BJ (cell line): ENCODE measurements at regions not wholly inside any gene's neighbourhood (a gene's known extent, or its start where the extent isn't known, plus 50 kb on each side); places are given as distances from the start of the nearest gene placed in this dataset.
A peak's percentile ranks its signal among the peaks of the same experiment; 100 is the strongest.

Experiments used
- CTCF ChIA-PET: fragments of 350-600 bp; formaldehyde crosslinking; extraction: SDS; loops from one replicate; lab custom pipeline; 2021; ENCODE audit warnings: antibody characterized with exemption, inconsistent platforms; lab: Yijun Ruan, JAX
- POLR2A ChIA-PET: fragments of 300-600 bp; sonication (Branson Sonifier 250); formaldehyde crosslinking; extraction: SDS; loops from one replicate; lab custom pipeline; 2021; ENCODE audit warnings: antibody characterized with exemption; lab: Charles Lee
- DNase-seq: peaks from one replicate; pipeline ENCODE4 v3.0.0-alpha.2; 2011; ENCODE audit warnings: low read depth
- H3K27me3 ChIP-seq: 2 replicates; pipeline ENCODE4 v1.6.0; 2011; ENCODE audit warnings: low read length; ENCODE audit not compliant: control insufficient read depth, insufficient read depth
- H3K36me3 ChIP-seq: 2 replicates; pipeline ENCODE4 v1.5.1; 2011; ENCODE audit warnings: low read length; ENCODE audit not compliant: control insufficient read depth, insufficient read depth
- H3K4me3 ChIP-seq: 2 replicates; pipeline ENCODE4 v1.5.1; 2011; ENCODE audit warnings: low read depth, mild to moderate bottlenecking, control low read depth, low read length
- TF ChIP-seq, protein P1 (sequence below): IDR thresholded peaks from 2 replicates; pipeline ENCODE4 v1.5.1; 2011; ENCODE audit warnings: low read depth, mild to moderate bottlenecking, control low read depth, inconsistent platforms, low read length, moderate library complexity; ENCODE audit not compliant: insufficient read depth

DNA sequence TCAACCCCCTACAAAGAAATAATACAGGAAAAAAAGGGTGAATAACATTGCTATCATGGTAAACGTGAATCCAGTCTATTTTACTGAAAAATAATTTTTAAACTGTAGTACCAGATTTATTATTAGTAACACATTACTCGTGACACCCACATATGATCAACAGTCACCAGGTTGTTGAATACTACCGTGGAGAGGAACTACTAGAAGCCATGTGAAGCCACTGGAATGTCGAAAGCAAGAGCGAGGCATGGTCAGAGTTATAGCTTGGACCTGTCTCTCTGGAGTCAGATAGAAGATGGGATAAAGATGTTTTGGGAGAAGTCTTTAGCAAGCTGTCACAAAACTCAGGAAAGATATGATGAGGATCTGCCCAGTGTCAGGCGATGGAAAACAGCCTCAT lies 63.2 kb upstream of the EPB41L3 start:
- no peaks in the 10 kb centered on the region for H3K36me3 ChIP-seq
- H3K27me3 ChIP-seq = no peaks in the 10 kb centered on the region
- no peak for DNase-seq
- TF ChIP-seq, protein P1, sequence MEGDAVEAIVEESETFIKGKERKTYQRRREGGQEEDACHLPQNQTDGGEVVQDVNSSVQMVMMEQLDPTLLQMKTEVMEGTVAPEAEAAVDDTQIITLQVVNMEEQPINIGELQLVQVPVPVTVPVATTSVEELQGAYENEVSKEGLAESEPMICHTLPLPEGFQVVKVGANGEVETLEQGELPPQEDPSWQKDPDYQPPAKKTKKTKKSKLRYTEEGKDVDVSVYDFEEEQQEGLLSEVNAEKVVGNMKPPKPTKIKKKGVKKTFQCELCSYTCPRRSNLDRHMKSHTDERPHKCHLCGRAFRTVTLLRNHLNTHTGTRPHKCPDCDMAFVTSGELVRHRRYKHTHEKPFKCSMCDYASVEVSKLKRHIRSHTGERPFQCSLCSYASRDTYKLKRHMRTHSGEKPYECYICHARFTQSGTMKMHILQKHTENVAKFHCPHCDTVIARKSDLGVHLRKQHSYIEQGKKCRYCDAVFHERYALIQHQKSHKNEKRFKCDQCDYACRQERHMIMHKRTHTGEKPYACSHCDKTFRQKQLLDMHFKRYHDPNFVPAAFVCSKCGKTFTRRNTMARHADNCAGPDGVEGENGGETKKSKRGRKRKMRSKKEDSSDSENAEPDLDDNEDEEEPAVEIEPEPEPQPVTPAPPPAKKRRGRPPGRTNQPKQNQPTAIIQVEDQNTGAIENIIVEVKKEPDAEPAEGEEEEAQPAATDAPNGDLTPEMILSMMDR = no peak
- ChIA-PET CTCF (no interaction called here), POLR2A (no interaction called here)
- no peak overlapping the region for H3K4me3 ChIP-seq

DNA sequence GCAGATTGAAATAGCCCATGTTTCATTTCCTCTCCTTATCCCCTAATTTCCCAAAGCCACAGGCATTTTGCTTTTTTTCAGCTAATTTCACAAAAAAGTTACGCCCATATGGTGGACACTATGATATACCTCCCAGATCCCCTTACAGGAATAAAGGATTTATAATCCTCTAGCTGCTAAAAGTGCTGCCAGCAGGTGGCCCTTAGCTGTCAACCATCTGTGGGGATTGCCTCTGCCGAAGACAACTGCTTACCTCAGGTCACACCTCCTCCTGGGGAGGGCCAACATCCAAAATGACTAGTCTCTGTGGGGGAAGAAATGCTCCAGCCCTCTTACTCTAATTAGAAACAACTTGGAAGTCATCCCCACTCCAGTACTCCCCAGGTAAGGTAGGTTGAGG lies 61.0 kb upstream of the EPB41L3 start:
- TF ChIP-seq, protein P1 = no peak
- DNase-seq = no peak
- Histone ChIP-seq H3K36me3 (no peaks in the 10 kb centered on the region), H3K4me3 (no peak overlapping the region), H3K27me3 (no peaks in the 10 kb centered on the region)
- POLR2A ChIA-PET = no interaction called here
- CTCF ChIA-PET = interaction anchor here (0.9 kb wide), 1 partner anchor 16 kb away, joined by 3 read pairs; no protein-coding TSS in a partner anchor

DNA sequence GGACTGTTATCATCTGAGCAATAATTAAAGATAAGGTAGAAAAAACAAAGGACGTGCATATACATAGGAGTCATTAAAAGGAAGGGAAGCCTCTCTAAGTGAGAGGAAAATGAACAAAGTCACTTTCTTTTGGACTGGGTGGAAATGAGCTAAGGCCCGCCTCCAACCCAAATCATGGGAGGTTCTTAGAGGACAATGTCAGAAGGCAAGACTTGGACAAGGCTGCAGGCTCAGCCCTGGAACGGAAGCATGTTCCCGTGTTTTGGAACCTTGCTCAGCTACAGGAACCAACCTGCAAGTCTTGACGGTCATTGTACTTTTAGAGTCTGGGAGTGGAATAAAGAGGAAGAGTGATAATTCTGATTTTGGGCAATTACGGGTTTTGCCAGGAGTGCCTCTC lies 59.4 kb upstream of the EPB41L3 start:
- Histone ChIP-seq H3K36me3 (no peaks in the 10 kb centered on the region), H3K4me3 (no peak overlapping the region), H3K27me3 (no peaks in the 10 kb centered on the region)
- POLR2A ChIA-PET = no interaction called here
- DNase-seq = no peak
- CTCF ChIA-PET = interaction anchor here (1.2 kb wide), 1 partner anchor 10 kb away, joined by 3 read pairs; no protein-coding TSS in a partner anchor
- TF ChIP-seq, protein P1 = no peak

DNA sequence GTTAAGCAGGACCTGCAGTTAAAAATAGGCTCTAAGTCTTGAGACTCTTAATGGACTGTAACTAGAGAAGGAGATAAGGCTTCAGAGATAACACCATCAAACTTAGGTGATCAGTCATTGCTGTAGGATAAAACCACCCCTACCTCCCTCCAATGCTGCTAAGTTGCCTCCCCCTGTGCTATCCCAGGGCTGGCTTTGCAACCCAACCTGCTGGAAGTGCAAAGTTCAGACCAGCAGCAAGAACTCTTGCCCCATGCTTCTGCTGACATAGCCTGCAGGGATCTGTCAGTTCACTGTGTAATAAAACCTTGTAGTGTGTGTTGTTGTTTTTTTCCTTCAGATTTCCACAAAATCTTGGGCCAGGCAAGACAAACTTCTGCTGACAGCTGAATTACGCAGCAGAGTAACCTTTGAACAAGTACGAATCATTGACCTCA lies 57.4 kb upstream of the EPB41L3 start:
- Histone ChIP-seq H3K27me3 (no peaks in the 10 kb centered on the region), H3K4me3 (no peak overlapping the region), H3K36me3 (no peaks in the 10 kb centered on the region)
- ChIA-PET CTCF (no interaction called here), POLR2A (no interaction called here)
- DNase-seq = no peak
- TF ChIP-seq, protein P1 = no peak

DNA sequence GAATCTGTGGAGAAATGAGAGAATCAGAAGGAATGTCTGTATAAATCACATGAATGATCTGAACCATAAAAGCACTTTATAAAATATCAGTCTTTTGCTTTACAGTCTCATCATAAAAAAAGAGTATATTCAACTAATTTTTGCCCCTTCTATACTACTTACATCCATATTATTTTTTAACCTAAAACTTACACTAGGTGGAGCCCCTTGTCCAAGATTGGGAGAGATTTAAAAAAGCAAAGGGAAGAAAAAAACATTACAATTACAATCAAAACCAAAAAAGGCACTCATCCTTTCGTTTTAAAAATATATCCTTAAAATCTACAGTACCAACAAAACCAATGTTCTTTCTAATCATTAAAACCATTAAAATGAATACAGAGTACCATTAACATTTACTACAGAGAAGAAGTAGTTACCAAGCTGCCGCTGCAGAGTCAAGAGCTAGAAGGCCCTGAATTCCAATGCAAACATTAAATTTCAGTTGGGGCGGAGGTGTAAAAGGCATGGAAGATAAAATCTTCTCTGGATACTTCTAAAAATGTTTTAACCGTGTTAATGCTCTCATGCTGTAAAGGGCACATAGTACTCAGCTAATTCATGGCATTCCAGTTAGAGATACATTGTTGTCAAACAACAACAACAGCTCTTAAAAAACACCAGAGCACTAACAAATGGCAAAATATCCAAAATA lies 56.7 kb upstream of the EPB41L3 start:
- no peak overlapping the region for H3K4me3 ChIP-seq
- CTCF ChIA-PET = no interaction called here
- H3K36me3 ChIP-seq = no peaks in the 10 kb centered on the region
- POLR2A ChIA-PET = no interaction called here
- H3K27me3 ChIP-seq = no peaks in the 10 kb centered on the region
- TF ChIP-seq, protein P1 = peak; percentile 23; the same call in 1 of the 2 replicates
- no peak for DNase-seq
